Kidney (tissue), 13 donors: ENCODE measurements at regions not wholly inside any gene's neighbourhood (a gene's known extent, or its start where the extent isn't known, plus 50 kb on each side); places are given as distances from the start of the nearest gene placed in this dataset.

Source experiments
- DNase-seq, 5 donors: peaks; one replicate each; pipeline ENCODE4 v3.0.0-alpha.2; 2013 to 2020
- FAIRE-seq: peaks from 2 replicates; lab custom pipeline; 2012; peaks lifted over from hg19 to GRCh38; lab: Jason Lieb, UNC
- H3K27ac ChIP-seq, 2 donors: one replicate each; pipeline ENCODE4 v1.7.0; 2013; ENCODE audit warnings: low read depth in 2 of 2, low read length in 2 of 2, inconsistent platforms in 1 of 2
- H3K27me3 ChIP-seq: one replicate; pipeline ENCODE4 v1.7.1; 2013; ENCODE audit warnings: low read length, inconsistent platforms; ENCODE audit not compliant: control insufficient read depth, insufficient read depth
- H3K36me3 ChIP-seq, 3 donors: one replicate each; pipeline versions ENCODE4 v1.7.0 to v1.7.1; 2013; ENCODE audit warnings: low read length in 3 of 3, control low read depth in 1 of 3, inconsistent platforms in 1 of 3; ENCODE audit not compliant: insufficient read depth in 3 of 3, control insufficient read depth in 2 of 3
- H3K4me1 ChIP-seq, 3 donors: one replicate each; pipeline versions ENCODE4 v1.7.0 to v1.7.1; 2013; ENCODE audit warnings: low read length in 3 of 3, inconsistent platforms in 1 of 3, low read depth in 1 of 3; ENCODE audit not compliant: control insufficient read depth in 2 of 3, insufficient read depth in 2 of 3
- H3K4me3 ChIP-seq, 3 donors: one replicate each; pipeline versions ENCODE4 v1.7.0 to v1.8.1; 2013; ENCODE audit warnings: low read length in 3 of 3, control low read depth in 1 of 3, inconsistent platforms in 1 of 3
- H3K9ac ChIP-seq, 3 donors: one replicate each; pipeline versions ENCODE4 v1.7.0 to v1.7.1; 2013; ENCODE audit warnings: low read length in 3 of 3, control low read depth in 1 of 3, inconsistent platforms in 1 of 3
- H3K9me3 ChIP-seq, 3 donors: one replicate each; pipeline versions ENCODE4 v1.7.0 to v1.7.1; 2013; ENCODE audit warnings: low read length in 3 of 3, control low read depth in 1 of 3, inconsistent platforms in 1 of 3; ENCODE audit not compliant: control insufficient read depth in 2 of 3, insufficient read depth in 1 of 3
- CTCF ChIP-seq: IDR thresholded peaks from 3 replicates; pipeline ENCODE4 v1.5.1; 2012; ENCODE audit warnings: mild to moderate bottlenecking, moderate library complexity, borderline replicate concordance; ENCODE audit not compliant: insufficient read depth; ENCODE audit errors: extremely low read depth
- intact Hi-C: fragments of 100-400 bp; cut with DNase I; formaldehyde crosslinking; loops from one replicate; pipeline ENCODE4 v1.11.1; 2022
- donor health status: control.
- donor health status: control.
- donor health status: control.
- donor health status: control.
- donor health status: control.
- donor health status: DM: yes; HTN: yes; CAD: no.
- donor health status: Normal renal cell carcinoma (clear cell type).

GRCh38 chr3:179510496-179510895 lies 52.2 kb upstream of the ACTL6A start:
- DNase-seq: no peak

GRCh38 chr3:179512378-179512777 lies 50.3 kb upstream of the ACTL6A start:
- no peaks in the 10 kb centered on the region for H3K9me3 ChIP-seq
- intact Hi-C loops: no loop called here
- no peaks in the 10 kb centered on the region for H3K4me1 ChIP-seq
- no peaks in the 10 kb centered on the region for H3K36me3 ChIP-seq
- H3K4me3 ChIP-seq: no peak overlapping the region
- H3K27me3 ChIP-seq: no peaks in the 10 kb centered on the region
- FAIRE-seq (no peak), DNase-seq (peak in 1 of 5 donors; percentile 10)
- H3K9ac ChIP-seq: no peak overlapping the region
- H3K27ac ChIP-seq: no peak overlapping the region
- TF ChIP-seq CTCF: no peak

More at GRCh38 chr3:179510496-179510895, 52.2 kb upstream of the ACTL6A start:
- TF ChIP-seq CTCF: no peak
- H3K36me3 ChIP-seq: no peaks in the 10 kb centered on the region
- no peak overlapping the region for H3K27ac ChIP-seq
- FAIRE-seq: no peak
- no peaks in the 10 kb centered on the region for H3K9me3 ChIP-seq
- intact Hi-C loops: no loop called here
- no peak overlapping the region for H3K4me3 ChIP-seq
- H3K4me1 ChIP-seq: no peaks in the 10 kb centered on the region
- H3K9ac ChIP-seq: no peak overlapping the region
- H3K27me3 ChIP-seq: no peaks in the 10 kb centered on the region
